Large intestine (tissue), 3 donors: ENCODE measurements at regions not wholly inside any gene's neighbourhood (a gene's known extent, or its start where the extent isn't known, plus 50 kb on each side); places are given as distances from the start of the nearest gene placed in this dataset.

ENCODE experiments used
- DNase-seq, 2 donors: peaks; one replicate each; pipeline versions ENCODE4 v3.0.0 to v3.0.0-alpha.2; 2013
- H3K27ac ChIP-seq: one replicate; pipeline ENCODE4 v1.5.1; 2013; ENCODE audit warnings: low read length
- H3K27me3 ChIP-seq: 2 replicates; pipeline ENCODE4 v1.6.1; 2013; ENCODE audit warnings: low read length; ENCODE audit not compliant: control insufficient read depth, insufficient read depth
- H3K36me3 ChIP-seq: 2 replicates; pipeline ENCODE4 v1.6.1; 2013; ENCODE audit warnings: low read length; ENCODE audit not compliant: control insufficient read depth, insufficient read depth
- H3K4me1 ChIP-seq: one replicate; pipeline ENCODE4 v1.6.1; 2013; ENCODE audit warnings: low read length; ENCODE audit not compliant: control insufficient read depth, insufficient read depth
- H3K4me3 ChIP-seq: one replicate; pipeline ENCODE4 v1.5.1; 2013; ENCODE audit warnings: low read length
- H3K9me3 ChIP-seq: one replicate; pipeline ENCODE4 v1.6.1; 2013; ENCODE audit warnings: mild to moderate bottlenecking, low read depth, low read length, moderate library complexity; ENCODE audit not compliant: control insufficient read depth
- WGBS: methylation state at CpG from one replicate; pipeline ENCODE4 v1.1.5; 2013; ENCODE audit warnings: low lambda C conversion rate; ENCODE audit not compliant: insufficient coverage; 5-methylcytosine and 5-hydroxymethylcytosine counted together

DNA sequence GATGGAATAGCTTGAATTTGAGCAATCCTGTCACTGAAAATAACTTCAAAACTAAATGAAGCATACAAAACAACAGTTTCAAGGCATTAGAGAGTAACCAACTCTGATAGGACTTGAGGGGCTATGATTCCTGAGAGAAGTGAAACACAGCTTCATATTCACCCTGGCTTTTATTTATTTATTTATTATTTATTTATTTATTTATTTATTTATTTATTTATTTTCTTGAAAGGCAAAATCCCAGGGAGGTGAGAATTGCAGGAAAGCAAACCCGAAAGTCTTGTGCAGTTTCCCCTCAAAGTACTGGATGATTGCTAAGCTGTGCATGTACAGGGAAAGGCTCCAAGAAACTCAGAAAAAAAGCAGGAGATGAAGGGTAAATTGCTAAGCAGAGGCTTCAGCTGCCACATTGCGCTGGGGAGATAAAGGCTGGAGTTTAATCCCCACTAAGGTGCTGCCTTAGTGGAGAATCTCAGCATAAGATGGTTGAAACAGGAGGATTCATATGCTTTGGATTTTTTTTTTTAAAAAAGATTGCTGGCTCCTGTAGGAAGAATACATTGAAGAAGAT lies 72.9 kb upstream of the COL24A1 start:
- no peaks in the 10 kb centered on the region for H3K9me3 ChIP-seq
- H3K36me3 ChIP-seq: no peaks in the 10 kb centered on the region
- no peak overlapping the region for H3K4me3 ChIP-seq
- DNase-seq: no peak
- WGBS: 100% methylated on average over 1 of the region's 2 CpGs
- no peaks in the 10 kb centered on the region for H3K27me3 ChIP-seq
- H3K4me1 ChIP-seq: no peaks in the 10 kb centered on the region
- H3K27ac ChIP-seq: no peak overlapping the region

DNA sequence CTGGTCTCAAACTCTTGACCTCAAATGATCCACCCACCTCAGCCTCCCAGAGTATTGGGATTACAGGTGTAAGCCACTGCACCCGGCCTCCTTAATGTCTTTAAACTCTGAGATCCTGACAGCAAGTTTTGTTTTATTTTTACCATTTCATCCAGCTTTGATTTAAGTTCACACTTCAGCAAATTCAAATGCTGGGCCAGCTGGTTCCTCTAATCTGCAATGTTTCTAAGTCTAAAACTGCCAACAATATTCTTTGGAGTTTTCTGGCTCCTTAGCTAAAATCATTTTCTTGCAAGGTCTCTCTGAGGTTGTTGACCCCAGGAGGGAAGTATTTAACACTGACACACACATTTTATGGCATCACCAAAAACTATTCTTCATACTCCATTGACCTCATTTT lies 72.0 kb upstream of the COL24A1 start:
- WGBS: no CpG with 5 or more reads among the region's 1 CpG
- H3K27ac ChIP-seq: no peak overlapping the region
- no peak overlapping the region for H3K4me3 ChIP-seq

DNA sequence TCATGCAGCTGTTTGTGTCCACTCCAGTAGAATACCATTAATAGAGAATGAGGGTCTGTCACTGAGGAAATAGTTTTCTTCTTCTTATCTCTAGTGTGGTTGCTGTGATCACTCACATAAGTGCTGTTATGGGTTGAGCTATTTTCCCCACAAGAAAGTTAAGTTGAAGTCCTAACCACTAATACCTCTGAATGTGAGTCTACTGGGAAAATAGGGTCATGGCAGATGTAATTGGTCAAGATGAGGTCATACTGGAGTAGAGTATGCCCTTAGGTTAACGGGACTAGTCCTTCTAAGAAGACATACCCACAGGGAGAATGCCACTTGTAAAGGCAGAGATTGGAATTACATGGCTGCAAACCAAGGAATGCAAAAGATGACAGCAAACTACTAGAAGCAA lies 70.5 kb upstream of the COL24A1 start:
- no peaks in the 10 kb centered on the region for H3K27me3 ChIP-seq
- H3K9me3 ChIP-seq: no peaks in the 10 kb centered on the region
- no CpG with 5 or more reads among the region's 1 CpG for WGBS
- no peak for DNase-seq
- H3K4me1 ChIP-seq: no peaks in the 10 kb centered on the region
- no peak overlapping the region for H3K27ac ChIP-seq
- H3K4me3 ChIP-seq: no peak overlapping the region
- no peaks in the 10 kb centered on the region for H3K36me3 ChIP-seq

More for the DNA sequence above, 72.0 kb upstream of the COL24A1 start:
- H3K4me1 ChIP-seq: no peaks in the 10 kb centered on the region
- H3K27me3 ChIP-seq: no peaks in the 10 kb centered on the region
- no peaks in the 10 kb centered on the region for H3K9me3 ChIP-seq
- no peak for DNase-seq
- H3K36me3 ChIP-seq: no peaks in the 10 kb centered on the region

DNA sequence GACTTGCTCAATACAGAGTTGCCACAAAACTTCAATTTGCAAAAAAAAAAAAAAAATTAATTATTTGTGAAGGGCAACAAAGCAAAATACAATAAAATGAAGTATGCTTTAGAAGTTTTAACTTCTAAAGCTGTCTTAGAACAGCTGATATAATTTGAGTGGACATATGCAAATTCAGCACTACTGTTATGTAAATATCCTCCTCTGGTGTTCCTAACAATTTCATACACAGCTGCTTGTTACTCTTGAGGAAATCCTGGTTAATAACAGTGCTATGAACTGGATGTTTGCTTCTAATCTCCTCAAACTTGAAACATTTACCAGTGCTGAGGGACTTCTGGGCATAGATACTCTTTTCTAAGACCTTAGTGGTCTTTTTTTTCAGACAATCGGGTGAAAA lies 69.6 kb upstream of the COL24A1 start:
- Histone ChIP-seq H3K27me3 (no peaks in the 10 kb centered on the region), H3K36me3 (no peaks in the 10 kb centered on the region), H3K4me1 (no peaks in the 10 kb centered on the region), H3K4me3 (no peak overlapping the region), H3K27ac (no peak overlapping the region), H3K9me3 (no peaks in the 10 kb centered on the region)
- no peak for DNase-seq
- 86% methylated on average over 1 of the region's 1 CpG for WGBS

DNA sequence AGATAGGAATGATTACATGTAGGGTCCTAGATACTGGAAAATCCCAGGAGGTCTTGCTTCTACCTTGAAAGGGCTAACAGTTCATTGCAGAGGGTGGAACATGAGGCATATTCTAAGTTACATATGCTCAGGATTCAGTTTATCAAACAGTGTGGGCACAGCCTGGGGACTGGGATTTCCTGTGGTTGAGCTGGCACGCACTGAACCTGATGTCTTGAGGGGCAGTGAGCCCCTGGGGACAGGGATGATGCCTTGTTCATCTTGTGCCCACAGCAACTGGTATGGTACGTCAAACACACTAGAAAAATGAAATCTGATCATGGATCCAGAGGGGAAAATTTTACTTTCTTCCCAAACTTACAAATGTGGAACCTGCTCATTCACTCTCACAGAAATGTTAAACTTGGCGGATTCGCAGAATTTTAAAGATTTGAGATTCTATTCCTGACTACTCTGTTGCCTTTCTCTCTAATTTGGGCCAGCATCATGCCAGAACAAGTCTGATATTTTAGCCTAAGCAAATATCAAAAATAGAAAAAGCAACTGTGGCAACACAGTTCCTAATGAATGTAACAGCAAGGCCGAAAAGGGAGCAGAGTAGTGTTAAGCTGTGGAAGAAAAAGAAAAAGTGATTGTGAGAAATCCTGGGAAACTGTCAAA lies 68.2 kb upstream of the COL24A1 start:
- Histone ChIP-seq H3K27me3 (no peaks in the 10 kb centered on the region), H3K4me3 (no peak overlapping the region), H3K4me1 (no peaks in the 10 kb centered on the region), H3K9me3 (no peaks in the 10 kb centered on the region), H3K27ac (no peak overlapping the region), H3K36me3 (no peaks in the 10 kb centered on the region)
- DNase-seq: no peak
- WGBS: 100% methylated on average over 2 of the region's 5 CpGs

DNA sequence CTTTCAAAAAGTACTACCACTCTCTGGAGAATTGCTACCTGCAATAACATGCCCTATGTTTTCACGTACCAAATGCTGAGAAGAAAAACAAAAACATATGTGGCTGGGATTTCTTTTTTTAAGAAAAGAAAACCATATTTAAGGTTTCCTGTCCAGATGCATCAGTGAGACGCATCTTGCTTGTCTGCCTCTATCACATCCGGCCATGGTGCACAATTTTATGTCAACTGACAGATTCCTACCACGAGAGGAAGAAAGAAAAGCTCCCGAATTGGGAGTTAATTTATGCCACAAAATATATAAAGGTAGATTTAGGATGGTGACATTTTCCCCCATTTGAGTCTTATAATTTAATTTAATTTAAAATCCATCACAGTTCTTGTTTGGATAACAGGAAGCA lies 62.3 kb upstream of the COL24A1 start:
- Histone ChIP-seq H3K27me3 (no peaks in the 10 kb centered on the region), H3K27ac (no peak overlapping the region), H3K4me1 (no peaks in the 10 kb centered on the region), H3K4me3 (no peak overlapping the region), H3K9me3 (no peaks in the 10 kb centered on the region), H3K36me3 (no peaks in the 10 kb centered on the region)
- 100% methylated on average over 1 of the region's 5 CpGs for WGBS
- DNase-seq: no peak

DNA sequence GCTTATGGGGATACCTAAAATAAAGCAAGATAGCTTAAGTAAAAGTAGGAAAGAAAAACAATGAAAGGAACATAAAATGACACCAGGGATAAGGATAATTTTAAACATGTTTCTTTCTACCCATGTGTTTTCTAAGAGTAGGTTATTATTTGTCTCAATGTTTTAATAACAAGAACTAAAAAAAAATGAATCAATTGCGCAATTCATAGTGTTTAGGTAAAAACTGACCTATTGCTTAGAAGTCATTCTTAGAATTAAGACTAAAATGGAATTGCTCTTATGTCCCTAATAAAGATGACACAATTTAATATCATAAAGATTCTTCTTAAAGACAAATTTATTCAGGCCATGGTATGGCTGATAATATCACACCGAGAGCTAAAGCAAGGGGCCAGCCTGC lies 58.0 kb upstream of the COL24A1 start:
- no peak for DNase-seq
- Histone ChIP-seq H3K27me3 (no peaks in the 10 kb centered on the region), H3K4me1 (no peaks in the 10 kb centered on the region), H3K27ac (no peak overlapping the region), H3K4me3 (no peak overlapping the region), H3K36me3 (no peaks in the 10 kb centered on the region), H3K9me3 (no peaks in the 10 kb centered on the region)
- 100% methylated on average over 1 of the region's 2 CpGs for WGBS

DNA sequence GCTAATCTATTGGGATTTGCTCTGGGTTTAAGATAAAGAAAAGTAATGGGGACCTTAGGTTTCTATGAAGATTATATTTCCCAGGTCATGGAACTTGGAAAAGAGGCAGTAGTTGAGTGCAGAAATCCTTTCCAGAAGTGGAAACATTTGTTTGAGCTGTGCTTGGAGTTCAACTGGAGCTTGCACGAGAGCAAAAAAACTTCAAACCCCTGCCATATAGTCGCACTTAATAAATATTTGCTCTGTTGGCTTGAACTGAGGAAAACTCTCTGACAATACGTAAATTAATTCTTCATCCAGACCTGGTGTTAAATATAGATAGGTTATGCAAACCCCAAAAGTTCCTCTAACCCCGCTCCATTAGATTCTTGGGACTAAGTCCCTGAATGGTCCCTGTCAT lies 52.8 kb upstream of the COL24A1 start:
- Histone ChIP-seq H3K9me3 (no peaks in the 10 kb centered on the region), H3K36me3 (no peaks in the 10 kb centered on the region), H3K27me3 (no peaks in the 10 kb centered on the region), H3K4me1 (no peaks in the 10 kb centered on the region), H3K27ac (no peak overlapping the region), H3K4me3 (no peak overlapping the region)
- no peak for DNase-seq
- WGBS: no CpG with 5 or more reads among the region's 4 CpGs

DNA sequence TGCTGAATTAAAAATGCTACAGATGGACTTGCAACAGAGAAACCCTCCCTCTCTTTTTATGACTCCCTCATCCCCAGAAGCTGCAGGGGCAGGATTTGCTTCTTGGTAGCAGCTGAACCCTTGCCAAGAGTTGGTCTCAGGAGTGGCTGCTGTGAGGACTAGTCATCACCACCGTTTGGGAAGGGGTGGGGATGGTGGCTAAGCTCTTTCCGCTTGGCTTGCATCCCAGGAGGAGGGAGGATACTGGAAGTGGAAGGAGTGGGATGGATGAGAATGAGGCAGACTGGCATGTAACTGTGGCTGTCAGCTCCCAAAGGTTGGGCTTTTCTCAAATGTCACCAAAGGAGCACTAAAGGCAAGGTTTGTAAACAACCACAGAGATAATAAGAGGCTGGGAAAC lies 50.8 kb upstream of the COL24A1 start:
- no peak for DNase-seq
- Histone ChIP-seq H3K27me3 (no peaks in the 10 kb centered on the region), H3K36me3 (no peaks in the 10 kb centered on the region), H3K9me3 (no peaks in the 10 kb centered on the region), H3K27ac (no peak overlapping the region), H3K4me1 (no peaks in the 10 kb centered on the region), H3K4me3 (no peak overlapping the region)
- WGBS: no CpG with 5 or more reads among the region's 2 CpGs
